ENCODE measurements at regions not wholly inside any gene's neighbourhood (a gene's known extent, or its start where the extent isn't known, plus 50 kb on each side); places are given as distances from the start of the nearest gene placed in this dataset.

- Mint-ChIP-seq H3K9me3 (peaks cover 2% of the 10 kb centered on the region), H3K36me3 (no peaks in the 10 kb centered on the region), H3K27me3 (no peaks in the 10 kb centered on the region), H3K4me3 (no peak overlapping the region), H3K27ac (no peak overlapping the region), H3K4me1 (no peaks in the 10 kb centered on the region)
- DNase-seq (no peak), ATAC-seq (ENCODE audit: low read depth) (no peak)
- POLR2A ChIA-PET: no interaction called here
Observed at GRCh38 chr3:81029861-81030260, 731.6 kb downstream of the GBE1 start.

- H3K36me3 Mint-ChIP-seq: no peaks in the 10 kb centered on the region
- DNase-seq (no peak), ATAC-seq (ENCODE audit: low read depth) (no peak)
- no peak overlapping the region for H3K27ac Mint-ChIP-seq
- H3K9me3 Mint-ChIP-seq: peaks cover 5% of the 10 kb centered on the region
- H3K4me1 Mint-ChIP-seq: no peaks in the 10 kb centered on the region
- no peak overlapping the region for H3K4me3 Mint-ChIP-seq
- H3K27me3 Mint-ChIP-seq: no peaks in the 10 kb centered on the region
- POLR2A ChIA-PET: no interaction called here
Observed at GRCh38 chr3:81027344-81027743, 734.1 kb downstream of the GBE1 start.

GRCh38 chr3:81024560-81024959, 736.9 kb downstream of the GBE1 start:
- H3K9me3 Mint-ChIP-seq: peaks cover 5% of the 10 kb centered on the region
- no peak overlapping the region for H3K4me3 Mint-ChIP-seq
- DNase-seq: no peak
- H3K36me3 Mint-ChIP-seq: no peaks in the 10 kb centered on the region
- POLR2A ChIA-PET: no interaction called here
- no peak overlapping the region for H3K27ac Mint-ChIP-seq
- no peaks in the 10 kb centered on the region for H3K4me1 Mint-ChIP-seq
- H3K27me3 Mint-ChIP-seq: no peaks in the 10 kb centered on the region
- ATAC-seq (ENCODE audit: low read depth): no peak

GRCh38 chr3:81022339-81022738, 739.1 kb downstream of the GBE1 start:
- no peaks in the 10 kb centered on the region for H3K4me1 Mint-ChIP-seq
- ATAC-seq (ENCODE audit: low read depth): no peak
- no peaks in the 10 kb centered on the region for H3K36me3 Mint-ChIP-seq
- H3K27ac Mint-ChIP-seq: no peak overlapping the region
- POLR2A ChIA-PET: no interaction called here
- no peaks in the 10 kb centered on the region for H3K27me3 Mint-ChIP-seq
- H3K4me3 Mint-ChIP-seq: no peak overlapping the region
- peaks cover 4% of the 10 kb centered on the region for H3K9me3 Mint-ChIP-seq
- DNase-seq: no peak

GRCh38 chr3:81013360-81013759, 748.1 kb downstream of the GBE1 start:
- Mint-ChIP-seq H3K4me3 (no peak overlapping the region), H3K27me3 (no peaks in the 10 kb centered on the region), H3K36me3 (no peaks in the 10 kb centered on the region), H3K9me3 (peaks cover 8% of the 10 kb centered on the region), H3K27ac (no peak overlapping the region), H3K4me1 (no peaks in the 10 kb centered on the region)
- ATAC-seq (ENCODE audit: low read depth): no peak
- POLR2A ChIA-PET: no interaction called here
- DNase-seq: no peak

GRCh38 chr3:81005992-81006391, 755.5 kb downstream of the GBE1 start:
- Mint-ChIP-seq H3K4me3 (no peak overlapping the region), H3K27me3 (no peaks in the 10 kb centered on the region), H3K27ac (no peak overlapping the region), H3K36me3 (no peaks in the 10 kb centered on the region), H3K9me3 (peaks cover 2% of the 10 kb centered on the region), H3K4me1 (no peaks in the 10 kb centered on the region)
- POLR2A ChIA-PET: no interaction called here
- ATAC-seq (ENCODE audit: low read depth) (no peak), DNase-seq (no peak)

- ATAC-seq (ENCODE audit: low read depth) (no peak), DNase-seq (no peak)
- Mint-ChIP-seq H3K27ac (no peak overlapping the region), H3K4me3 (no peak overlapping the region), H3K27me3 (no peaks in the 10 kb centered on the region), H3K9me3 (peaks cover 2% of the 10 kb centered on the region), H3K36me3 (no peaks in the 10 kb centered on the region), H3K4me1 (no peaks in the 10 kb centered on the region)
- POLR2A ChIA-PET: no interaction called here
Observed at GRCh38 chr3:81003817-81004216, 757.6 kb downstream of the GBE1 start.

GRCh38 chr3:81003008-81003645, 758.3 kb downstream of the GBE1 start:
- Mint-ChIP-seq H3K4me3 (no peak overlapping the region), H3K27ac (no peak overlapping the region), H3K9me3 (peaks cover 2% of the 10 kb centered on the region), H3K4me1 (no peaks in the 10 kb centered on the region), H3K36me3 (no peaks in the 10 kb centered on the region), H3K27me3 (no peaks in the 10 kb centered on the region)
- no peak for ATAC-seq (ENCODE audit: low read depth)
- POLR2A ChIA-PET: no interaction called here
- DNase-seq: no peak

- Mint-ChIP-seq H3K27ac (no peak overlapping the region), H3K4me1 (no peaks in the 10 kb centered on the region), H3K36me3 (no peaks in the 10 kb centered on the region), H3K4me3 (no peak overlapping the region), H3K27me3 (no peaks in the 10 kb centered on the region), H3K9me3 (peaks cover 3% of the 10 kb centered on the region)
- POLR2A ChIA-PET: no interaction called here
- ATAC-seq (ENCODE audit: low read depth): no peak
- no peak for DNase-seq
Observed at GRCh38 chr3:80999481-80999880, 762.0 kb downstream of the GBE1 start.

GRCh38 chr3:80998022-80998421, 763.4 kb downstream of the GBE1 start:
- POLR2A ChIA-PET: no interaction called here
- ATAC-seq (ENCODE audit: low read depth): no peak

GRCh38 chr3:80997622-80998021, 763.8 kb downstream of the GBE1 start:
- Mint-ChIP-seq H3K9me3 (peaks cover 6% of the 10 kb centered on the region), H3K4me1 (no peaks in the 10 kb centered on the region), H3K4me3 (no peak overlapping the region), H3K27me3 (no peaks in the 10 kb centered on the region), H3K27ac (no peak overlapping the region), H3K36me3 (no peaks in the 10 kb centered on the region)
- POLR2A ChIA-PET: no interaction called here
- no peak for ATAC-seq (ENCODE audit: low read depth)
- no peak for DNase-seq

More at GRCh38 chr3:80998022-80998421, 763.4 kb downstream of the GBE1 start:
- H3K4me3 Mint-ChIP-seq: no peak overlapping the region
- no peaks in the 10 kb centered on the region for H3K36me3 Mint-ChIP-seq
- H3K27me3 Mint-ChIP-seq: no peaks in the 10 kb centered on the region
- H3K27ac Mint-ChIP-seq: no peak overlapping the region
- peaks cover 4% of the 10 kb centered on the region for H3K9me3 Mint-ChIP-seq
- no peak for DNase-seq
- no peaks in the 10 kb centered on the region for H3K4me1 Mint-ChIP-seq

- ATAC-seq (ENCODE audit: low read depth) (no peak), DNase-seq (no peak)
- Mint-ChIP-seq H3K4me3 (no peak overlapping the region), H3K27me3 (no peaks in the 10 kb centered on the region), H3K36me3 (no peaks in the 10 kb centered on the region), H3K9me3 (peaks cover 9% of the 10 kb centered on the region), H3K4me1 (no peaks in the 10 kb centered on the region), H3K27ac (no peak overlapping the region)
- POLR2A ChIA-PET: no interaction called here
Observed at GRCh38 chr3:80994767-80995166, 766.7 kb downstream of the GBE1 start.

GRCh38 chr3:80994085-80994665, 767.3 kb downstream of the GBE1 start:
- ATAC-seq (ENCODE audit: low read depth) (no peak), DNase-seq (no peak)
- POLR2A ChIA-PET: no interaction called here
- H3K4me3 Mint-ChIP-seq: no peak overlapping the region
- H3K9me3 Mint-ChIP-seq: peaks cover 9% of the 10 kb centered on the region
- H3K27me3 Mint-ChIP-seq: no peaks in the 10 kb centered on the region
- H3K27ac Mint-ChIP-seq: no peak overlapping the region
- no peaks in the 10 kb centered on the region for H3K36me3 Mint-ChIP-seq
- H3K4me1 Mint-ChIP-seq: no peaks in the 10 kb centered on the region

- H3K27me3 Mint-ChIP-seq: no peaks in the 10 kb centered on the region
- no peak overlapping the region for H3K27ac Mint-ChIP-seq
- no peaks in the 10 kb centered on the region for H3K4me1 Mint-ChIP-seq
- ATAC-seq (ENCODE audit: low read depth) (no peak), DNase-seq (no peak)
- no peak overlapping the region for H3K4me3 Mint-ChIP-seq
- peaks cover 9% of the 10 kb centered on the region for H3K9me3 Mint-ChIP-seq
- POLR2A ChIA-PET: no interaction called here
- H3K36me3 Mint-ChIP-seq: no peaks in the 10 kb centered on the region
Observed at GRCh38 chr3:80993241-80993945, 768.1 kb downstream of the GBE1 start.
